Stimulated activated CD8-positive, alpha-beta memory T cell treated with anti-CD3 and anti-CD28 coated beads, Interleukin-7, amount 100 ng/mL, for 4 hours (primary cell): ENCODE measurements at regions not wholly inside any gene's neighbourhood (a gene's known extent, or its start where the extent isn't known, plus 50 kb on each side); places are given as distances from the start of the nearest gene placed in this dataset.

Experiments used
- DNase-seq, 2 donors: peaks; one replicate each; pipeline ENCODE4 v3.0.0-alpha.2; 2020; ENCODE audit warnings: low read depth in 2 of 2

DNA sequence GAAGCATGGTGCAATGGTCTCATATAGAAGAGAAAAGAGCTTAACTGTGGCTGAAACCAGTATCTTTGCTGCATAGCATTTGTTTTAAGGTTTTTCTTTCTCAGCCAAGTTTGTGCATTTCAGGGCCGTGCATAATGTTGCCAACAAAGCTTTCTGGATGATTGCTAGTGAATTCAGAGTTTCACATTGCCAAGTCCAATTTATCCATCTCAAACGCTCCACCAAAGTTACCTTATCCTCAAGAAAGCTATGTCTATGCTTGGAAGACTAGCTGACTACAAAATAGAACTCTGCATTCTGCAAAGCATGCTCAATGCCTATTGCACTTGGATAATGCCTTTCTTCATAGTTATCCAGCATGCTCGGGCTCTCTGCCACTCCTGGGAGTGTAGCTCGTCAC, 535.8 kb upstream of the SGCG start:
- DNase-seq: no peak

DNA sequence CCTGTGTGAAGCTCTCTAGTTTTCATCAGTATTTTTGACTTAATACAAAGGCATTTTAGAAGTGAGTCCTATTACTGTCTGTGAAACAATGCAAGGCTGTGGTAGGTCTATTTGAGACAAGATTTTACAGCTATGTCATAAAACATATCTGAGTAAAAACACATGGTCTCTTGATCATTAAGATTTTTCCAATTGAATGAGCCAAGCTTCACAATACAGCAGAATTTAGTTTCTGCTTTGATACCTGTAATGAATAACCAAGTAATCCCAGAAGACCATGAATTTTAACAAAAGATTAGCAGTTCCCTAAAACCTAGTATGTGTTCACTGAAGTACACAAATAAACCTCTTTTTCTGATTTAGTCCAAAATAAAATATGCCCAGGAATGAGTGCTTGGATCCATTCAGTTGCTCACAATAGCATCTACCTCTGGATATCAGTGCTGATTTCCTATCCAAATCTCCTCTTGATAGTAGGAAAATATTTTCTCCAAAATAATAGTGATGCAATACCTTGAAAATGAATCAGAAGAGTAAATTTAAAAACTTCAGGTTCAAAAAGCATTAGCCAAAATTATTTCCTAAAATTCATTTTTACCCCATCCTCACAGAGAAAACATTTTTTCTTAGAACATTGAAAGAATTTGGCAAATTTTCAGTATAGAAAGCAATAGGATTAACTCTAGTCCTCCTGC, 533.5 kb upstream of the SGCG start:
- DNase-seq: no peak

DNA sequence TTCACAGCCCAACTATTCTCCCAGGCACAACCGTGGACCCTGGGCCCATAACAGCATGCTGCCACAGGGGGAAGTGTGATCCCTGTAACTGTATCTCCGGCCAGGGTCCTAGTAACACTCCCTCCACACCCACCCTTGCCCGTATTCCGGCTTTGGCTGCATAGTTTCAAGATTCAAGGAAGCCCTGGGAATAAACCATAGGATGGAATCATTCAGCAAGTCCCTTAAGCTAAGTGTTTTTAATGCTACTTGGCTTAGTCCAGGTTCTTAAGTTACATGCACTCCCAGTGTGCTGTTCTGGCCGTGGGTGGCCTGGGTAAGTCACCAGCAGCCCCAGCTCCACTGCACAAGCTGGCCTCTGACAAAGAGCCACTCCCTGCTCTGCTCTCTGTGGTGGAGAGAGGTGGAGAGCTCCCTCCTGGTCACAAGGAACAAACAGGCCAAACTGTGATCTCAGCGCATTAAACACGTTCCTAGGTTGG, 532.4 kb upstream of the SGCG start:
- DNase-seq: no peak

DNA sequence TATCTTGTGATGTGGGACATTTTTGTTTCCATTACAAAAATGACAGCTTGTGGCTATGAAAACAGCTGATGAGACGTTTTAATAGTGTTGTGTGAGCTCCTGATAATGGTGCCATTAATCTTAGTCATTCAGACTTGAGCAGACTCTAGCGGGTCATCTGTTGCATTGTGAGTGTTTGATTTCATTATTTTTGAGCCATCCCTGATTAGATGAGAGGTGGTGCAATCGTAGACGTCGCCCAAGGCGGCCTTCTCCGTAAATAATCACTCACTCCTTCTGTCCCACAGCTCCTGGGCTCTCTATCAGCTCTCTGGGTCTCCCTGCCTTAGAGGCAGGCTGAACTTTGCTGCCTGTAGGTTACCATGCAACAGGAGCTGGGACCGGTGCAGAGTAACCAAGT, 528.0 kb upstream of the SGCG start:
- DNase-seq: no peak

DNA sequence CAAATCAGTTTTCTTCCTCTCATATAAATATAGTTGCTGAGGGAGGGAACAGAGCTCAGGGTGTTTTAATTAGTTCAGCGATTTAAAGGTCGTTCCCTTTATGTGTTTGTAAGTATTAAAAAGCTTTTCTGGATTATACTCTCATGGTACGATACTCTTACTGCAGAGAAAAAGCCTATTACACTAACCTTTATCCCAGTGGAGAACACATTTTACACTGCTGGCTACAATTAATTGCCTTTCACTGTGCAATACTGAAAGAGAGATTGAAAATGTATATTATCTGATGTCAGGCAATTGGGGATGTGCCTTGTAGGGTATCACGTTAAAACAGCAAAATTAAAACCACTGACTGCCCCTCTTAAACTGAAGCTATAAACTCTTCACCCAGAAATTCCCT, 526.9 kb upstream of the SGCG start:
- DNase-seq: no peak

DNA sequence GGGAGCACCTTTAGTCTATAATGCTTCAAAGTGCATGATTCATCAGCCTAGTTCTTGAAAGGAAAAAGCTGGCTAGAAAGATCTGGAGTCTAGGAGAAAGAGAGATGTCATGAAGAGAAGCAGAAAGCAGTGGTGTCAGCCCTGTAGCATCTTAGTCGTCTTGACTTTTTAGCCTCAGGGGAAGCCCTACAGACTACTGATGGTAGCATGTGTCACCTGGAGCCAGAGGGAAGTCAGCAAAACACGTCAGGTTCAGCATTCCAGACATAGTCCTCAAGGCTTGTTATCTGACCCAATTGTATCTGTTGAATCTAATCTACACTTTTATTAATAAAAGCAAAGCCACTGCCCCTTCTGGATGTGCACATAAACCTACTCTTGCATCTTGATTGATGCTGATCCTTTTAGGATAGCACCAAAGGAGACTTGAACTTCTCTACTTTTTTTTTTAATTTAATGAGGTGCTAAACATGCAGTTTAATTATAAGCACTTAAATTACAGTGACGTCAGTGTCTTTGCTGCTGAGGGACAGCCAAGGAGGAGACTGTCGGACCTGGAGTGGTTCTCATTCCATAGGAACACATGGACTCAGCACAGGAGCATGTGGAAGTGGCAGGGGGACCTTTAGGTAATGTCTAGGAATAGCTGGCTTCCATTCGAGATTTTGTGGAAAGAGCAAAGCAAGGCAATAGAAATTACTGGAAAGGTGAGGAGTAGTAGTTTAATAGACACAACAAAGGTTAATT, 525.5 kb upstream of the SGCG start:
- no peak for DNase-seq

DNA sequence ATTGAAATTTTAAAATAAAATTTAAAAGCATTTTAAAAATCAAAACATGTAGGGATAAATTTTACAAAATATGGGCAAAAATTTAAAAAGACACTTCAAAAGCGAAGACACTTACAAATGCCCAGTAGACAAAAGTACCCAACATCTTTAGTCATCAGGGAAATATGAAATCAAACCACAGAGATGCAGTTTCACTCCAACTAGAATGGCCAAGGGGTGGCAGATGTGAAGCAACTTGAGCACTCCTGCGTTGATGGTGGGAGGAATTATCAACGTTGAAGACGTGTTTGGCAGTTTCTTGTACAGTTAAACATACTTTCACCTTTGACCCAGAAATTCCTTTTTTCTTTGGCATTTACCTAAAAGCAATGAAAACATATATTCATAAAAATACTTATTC, 518.0 kb upstream of the SGCG start:
- no peak for DNase-seq

DNA sequence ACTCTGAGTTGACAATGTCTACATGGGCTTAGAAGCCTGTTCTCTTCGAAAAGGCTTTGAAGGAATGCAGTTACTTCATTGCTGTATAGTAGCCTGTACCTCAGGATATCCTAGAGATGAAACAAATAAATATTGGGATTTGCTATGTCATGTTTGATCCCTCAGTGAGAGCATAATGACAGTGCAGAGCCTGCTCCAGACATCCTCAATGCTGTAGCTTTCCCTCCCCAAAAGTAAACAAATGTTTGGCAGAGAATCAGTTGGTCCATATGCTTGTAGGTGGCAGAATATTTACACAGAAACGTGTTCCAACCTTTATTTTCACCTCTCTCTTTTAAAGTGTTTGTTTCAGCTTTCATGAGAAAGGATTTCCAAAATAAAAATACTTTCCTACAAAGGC, 515.3 kb upstream of the SGCG start:
- no peak for DNase-seq

DNA sequence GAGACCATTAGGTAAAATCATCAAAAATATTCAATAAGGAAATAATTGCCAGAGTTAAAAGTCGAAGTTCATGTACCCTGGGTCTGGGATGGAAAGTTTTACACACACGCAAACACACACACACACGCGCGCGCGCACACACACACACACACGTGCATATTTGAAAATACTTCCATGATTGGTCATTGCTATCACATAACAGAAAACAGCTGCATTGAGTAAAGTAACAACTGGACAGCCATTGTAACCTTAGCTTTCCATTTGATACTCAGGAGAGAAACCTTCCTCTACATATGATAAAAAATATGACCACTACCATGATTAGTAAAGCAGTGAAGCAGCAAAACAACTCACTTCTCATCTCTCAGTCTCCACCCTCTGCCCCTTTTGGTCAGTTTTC, 490.0 kb upstream of the SGCG start:
- no peak for DNase-seq

DNA sequence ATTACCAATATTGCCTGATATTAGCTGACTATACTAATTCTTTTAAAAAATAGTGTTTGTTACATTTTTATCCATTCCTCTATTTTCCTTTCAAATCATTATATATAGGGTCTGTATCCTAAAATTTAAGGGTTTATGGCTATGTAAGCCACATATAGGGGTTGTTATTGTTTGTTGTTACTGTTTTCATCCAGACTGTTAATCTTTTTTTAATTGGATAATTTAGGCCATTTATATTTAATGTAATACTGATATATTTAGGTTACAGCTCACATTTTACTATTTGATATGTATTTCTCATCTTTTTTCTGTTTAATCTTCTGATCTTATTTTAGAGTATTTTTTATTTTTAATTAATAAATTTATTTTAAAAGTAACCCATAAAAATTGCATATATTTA, 487.1 kb upstream of the SGCG start:
- DNase-seq: no peak

DNA sequence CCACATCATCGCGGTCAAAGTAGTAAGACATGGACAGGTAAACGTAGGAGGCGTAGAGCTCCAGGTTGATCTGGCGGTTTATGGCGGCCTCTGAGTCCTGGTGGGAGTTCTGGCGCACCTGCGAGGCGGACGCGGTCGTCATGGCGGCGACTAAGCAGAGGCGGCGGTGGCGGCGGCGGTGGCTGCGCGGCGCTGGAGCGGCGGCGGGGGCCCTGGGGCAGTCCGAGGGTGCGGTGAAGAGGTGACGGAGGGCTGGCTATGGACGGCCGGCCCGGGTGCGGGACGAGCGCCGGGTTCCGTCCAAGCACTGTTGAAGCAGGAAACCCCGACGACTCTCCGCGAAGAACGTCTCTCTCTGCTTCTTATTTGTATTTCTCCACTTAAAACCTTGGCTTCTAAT, 484.3 kb upstream of the SGCG start:
- DNase-seq: no peak

DNA sequence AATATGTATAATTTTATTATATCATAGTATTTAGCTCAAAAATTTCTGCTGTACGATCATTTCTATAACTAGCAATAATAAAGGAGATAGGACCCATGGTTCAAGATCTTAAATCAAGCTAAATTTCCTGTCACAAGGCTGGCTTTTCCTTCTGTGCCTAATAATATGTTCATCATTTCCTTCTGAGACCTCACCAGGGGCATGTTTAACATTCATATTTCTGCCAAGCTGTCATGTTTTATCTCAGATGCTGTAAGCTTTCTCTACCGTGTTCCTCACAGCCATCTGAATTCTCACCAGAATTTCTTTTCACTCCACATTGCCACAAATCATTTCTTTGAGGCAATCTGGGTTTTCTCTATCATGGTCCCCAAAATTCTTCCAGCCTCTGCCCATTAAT, 482.3 kb upstream of the SGCG start:
- DNase-seq: no peak

DNA sequence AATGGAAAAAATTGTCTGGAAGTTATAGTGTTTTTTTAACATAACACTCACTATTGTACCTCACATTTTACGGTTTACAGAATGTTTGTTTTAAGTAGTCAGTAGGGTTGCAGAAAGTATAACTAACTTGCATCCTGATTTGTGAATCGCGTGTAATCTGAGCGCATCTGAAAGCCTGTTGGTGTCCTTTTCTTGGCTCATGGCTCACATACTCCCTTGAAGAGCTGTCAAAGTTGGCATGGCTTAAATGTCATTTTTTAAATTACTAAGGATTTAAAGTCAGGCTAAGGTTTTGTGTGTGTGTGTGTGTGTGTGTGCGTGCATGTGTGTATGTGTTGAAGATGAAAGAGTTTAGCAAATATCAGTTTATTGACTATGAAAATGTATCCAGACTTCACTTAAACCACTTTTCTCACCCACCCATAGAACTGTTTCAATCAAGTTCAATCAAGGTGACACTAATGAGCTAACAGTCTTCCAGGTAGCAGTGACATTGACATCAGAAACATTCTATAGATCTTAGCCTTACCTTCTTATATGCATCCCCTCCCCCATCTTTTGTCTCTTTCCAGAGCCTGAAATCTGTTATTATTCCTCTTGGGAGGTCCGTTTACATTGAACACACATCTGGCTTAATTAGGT, 480.4 kb upstream of the SGCG start:
- DNase-seq: no peak

DNA sequence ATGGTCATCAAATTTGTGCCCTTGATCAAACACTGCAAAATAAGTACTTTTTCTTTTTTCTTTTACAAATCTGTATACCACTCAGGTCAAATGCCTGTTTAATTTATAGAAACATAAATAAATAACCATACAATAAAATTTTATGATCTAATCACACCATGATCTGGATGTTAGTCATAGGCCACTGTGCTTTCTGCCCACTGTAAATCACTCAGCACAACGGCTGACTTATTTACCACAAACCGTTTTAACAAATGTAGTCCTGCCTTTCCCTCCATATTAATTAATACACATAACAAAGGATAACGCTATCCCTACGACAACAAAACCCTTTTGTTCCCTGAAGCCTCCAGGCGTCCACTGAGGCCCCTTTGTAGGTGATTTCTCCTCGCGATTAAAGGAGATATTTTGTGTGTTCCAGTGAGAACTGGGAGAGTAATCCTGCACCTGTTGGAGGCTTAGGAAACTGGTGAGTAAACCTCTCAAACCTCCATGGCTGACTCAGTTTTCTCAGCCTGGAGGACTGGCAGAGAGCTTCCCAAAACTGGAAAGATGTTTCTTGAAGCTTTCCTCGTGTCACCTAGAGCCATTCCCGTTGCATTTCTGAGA, 477.1 kb upstream of the SGCG start:
- no peak for DNase-seq

DNA sequence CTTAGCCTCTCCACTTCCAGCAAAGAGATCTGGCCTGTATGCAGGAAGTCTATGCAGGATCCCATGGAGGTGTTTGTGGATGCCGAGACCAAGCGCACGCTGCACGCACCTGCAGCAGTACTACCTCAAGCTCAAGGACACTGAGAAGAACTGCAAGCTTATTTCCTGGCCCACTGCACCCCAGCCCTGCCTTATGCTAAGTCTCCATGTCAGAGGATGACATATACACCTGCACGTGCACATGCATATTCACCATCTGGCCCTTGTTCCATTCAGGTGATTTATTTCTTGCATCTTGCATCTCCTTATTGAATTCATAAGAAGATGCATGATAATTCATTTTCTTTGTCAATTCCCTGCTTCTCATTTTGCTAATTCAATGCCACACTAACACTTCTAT, 472.8 kb upstream of the SGCG start:
- no peak for DNase-seq

DNA sequence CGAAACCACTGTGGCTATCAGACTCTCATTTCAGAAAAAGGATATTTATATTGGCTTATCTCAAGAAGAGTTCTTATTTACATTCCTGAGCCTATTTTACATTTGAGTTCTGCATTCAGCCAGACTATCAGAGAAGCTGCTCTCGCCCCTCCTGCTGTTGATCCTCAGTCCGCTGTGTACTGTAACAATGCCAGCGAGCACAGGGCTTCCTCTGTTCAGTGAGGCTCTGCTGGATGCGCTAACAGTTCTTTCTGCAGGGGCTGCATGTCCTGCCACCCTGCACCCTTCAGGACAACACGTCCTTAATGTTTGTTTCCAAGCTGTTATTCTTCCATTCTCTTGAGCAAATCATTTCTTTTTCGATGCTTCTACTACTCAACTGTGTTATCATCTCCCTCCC, 463.7 kb upstream of the SGCG start:
- no peak for DNase-seq

DNA sequence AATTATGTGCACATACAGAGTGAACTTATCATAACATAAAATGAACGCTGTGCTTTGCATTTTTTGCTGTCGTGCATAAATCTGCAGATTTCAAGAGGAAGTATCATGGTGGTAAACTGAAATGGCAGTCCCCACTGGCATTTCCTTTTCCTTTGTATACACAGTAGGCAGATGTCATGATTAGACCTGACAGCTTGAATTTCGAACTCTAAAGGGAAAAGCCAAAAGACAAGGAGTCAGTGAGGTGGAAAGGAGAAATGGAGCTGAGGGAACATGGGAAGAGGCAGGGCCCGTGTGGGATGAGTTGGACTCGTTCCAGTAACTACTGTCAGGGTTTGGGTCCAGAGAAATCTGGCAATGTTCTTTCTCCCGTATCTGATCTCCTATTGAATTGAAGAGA, 454.1 kb upstream of the SGCG start:
- DNase-seq: no peak

DNA sequence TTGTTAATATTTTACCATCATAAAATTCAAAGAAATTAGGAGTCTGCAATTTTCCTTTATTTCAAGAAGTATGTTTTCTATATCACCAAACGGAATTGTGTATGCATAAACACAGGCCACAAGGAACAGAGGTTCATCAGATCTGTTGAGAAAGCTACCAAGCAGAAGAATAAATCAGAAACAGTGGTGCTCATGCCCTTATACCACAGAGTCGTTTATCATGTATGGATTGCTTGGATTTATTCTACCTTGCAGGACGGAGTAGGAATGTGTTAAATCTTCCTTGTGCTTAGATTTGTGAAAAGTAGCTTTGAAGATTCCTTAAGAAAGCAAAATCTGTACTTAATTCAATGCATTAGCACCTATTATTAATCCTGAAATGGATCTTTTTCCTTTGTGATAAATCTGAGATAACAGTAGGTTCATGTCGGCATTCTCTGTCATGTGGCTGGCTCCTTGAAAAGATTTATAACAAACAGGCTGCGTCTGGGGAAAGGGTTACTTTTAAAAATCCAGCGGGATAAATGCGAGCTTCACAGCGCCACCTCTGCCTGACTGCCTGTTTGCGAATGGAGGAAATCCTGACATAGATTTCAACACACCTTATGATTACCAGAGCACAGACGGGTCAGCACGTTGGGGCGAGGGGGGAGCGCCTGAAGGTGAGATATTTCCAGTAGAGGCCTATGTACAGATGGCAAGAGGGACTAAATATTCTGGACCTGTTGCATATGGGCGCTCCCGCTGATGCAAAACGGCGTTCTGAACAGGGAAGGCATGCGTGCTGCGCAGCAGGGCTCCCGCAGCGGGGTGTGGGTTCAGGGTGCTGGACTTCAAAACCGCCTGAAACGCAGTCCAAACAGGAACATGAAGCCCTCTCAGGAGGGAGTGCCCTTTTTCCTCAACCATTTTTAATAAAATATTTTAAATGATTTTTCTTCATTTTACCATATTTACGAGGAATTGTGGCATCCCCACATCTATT, 445.5 kb upstream of the SGCG start:
- DNase-seq: no peak

DNA sequence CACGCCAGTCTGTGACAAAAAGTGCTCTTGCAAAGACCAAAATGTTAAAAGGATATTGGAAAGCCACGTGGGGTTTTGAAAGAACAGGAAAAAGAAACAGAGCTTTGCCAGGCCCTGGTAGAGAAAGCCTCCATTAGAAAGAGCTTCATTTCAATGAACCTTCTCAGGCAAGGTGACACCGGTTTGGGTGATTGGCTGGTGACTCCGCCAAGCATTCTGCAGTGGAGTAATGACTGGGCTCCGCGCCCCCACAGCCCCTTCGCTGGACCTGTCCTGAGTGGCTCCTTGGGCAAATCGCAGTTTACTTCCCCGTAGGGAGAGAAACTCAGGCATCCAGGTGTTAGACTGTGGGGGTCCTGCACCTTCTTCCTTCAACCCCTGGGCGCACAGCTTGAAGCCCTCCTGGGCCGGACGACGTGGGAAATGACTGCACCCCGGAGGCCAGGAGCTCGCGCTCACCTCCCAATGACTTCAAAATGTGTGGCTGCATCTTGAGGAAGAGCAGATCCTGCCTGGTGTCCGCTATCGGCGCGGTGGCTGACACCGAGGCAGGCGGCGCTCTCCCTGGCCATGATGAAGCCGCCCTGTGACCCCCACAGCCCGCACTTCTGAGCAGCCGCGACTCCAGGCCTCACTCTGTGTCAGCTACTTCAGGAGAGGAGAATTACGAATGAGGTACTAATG, 444.6 kb upstream of the SGCG start:
- DNase-seq: no peak

DNA sequence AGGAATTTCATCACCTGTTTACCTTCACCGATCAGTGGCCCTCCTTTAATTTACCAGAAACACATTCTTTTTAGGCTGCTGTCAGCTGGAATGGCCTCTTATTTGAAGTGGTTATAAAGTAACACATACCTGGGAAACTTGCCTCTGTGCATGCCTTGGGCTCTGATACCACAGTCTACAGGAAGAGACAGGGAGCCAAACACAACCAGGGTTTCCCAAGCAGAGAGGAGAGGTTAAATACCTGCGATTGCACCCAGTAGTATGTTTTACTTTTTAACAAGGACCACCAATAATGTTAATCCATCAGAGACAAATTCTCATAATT, 444.0 kb upstream of the SGCG start:
- no peak for DNase-seq

DNA sequence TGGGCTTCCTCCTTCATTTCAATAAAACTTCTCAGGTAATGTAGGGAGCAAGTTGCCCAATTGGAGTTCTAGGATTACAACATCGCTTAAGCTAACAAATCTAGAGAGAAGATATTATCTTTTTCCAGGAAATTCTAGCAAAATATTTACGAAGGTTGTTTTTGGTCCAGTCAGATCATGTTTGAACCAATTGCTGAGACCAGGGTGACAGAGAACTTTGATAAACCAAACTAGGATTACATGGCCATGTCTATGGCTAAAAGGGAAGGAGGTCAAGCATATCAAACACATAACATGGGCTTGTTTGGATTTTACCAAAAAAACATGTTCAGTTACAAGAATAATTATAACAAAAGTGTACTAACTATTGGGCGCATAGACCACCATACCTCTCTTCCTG, 442.4 kb upstream of the SGCG start:
- no peak for DNase-seq
